GM23248 (cell line): ENCODE measurements at regions not wholly inside any gene's neighbourhood (a gene's known extent, or its start where the extent isn't known, plus 50 kb on each side); places are given as distances from the start of the nearest gene placed in this dataset.

Experiments used
- DNase-seq: peaks from one replicate; pipeline ENCODE4 v3.0.0-alpha.2; 2015
- H2AFZ ChIP-seq: fragments of 200-600 bp; sonication (generic); 2 replicates; pipeline ENCODE4 v1.6.1; 2016; ENCODE audit warnings: antibody characterized with exemption
- H3F3A ChIP-seq: fragments of 200-600 bp; sonication (generic); 2 replicates; pipeline ENCODE4 v1.6.1; 2016; ENCODE audit warnings: mild to moderate bottlenecking, antibody characterized with exemption, mixed run types; ENCODE audit not compliant: insufficient read depth
- H3K27ac ChIP-seq: fragments of 200-600 bp; sonication (generic); 2 replicates; pipeline ENCODE4 v1.5.1; 2016; ENCODE audit warnings: mild to moderate bottlenecking
- H3K27me3 ChIP-seq: fragments of 200-600 bp; sonication (generic); replicated peaks from 2 replicates; pipeline ENCODE4 v1.6.1; 2016; ENCODE audit warnings: mild to moderate bottlenecking; ENCODE audit not compliant: insufficient read depth
- H3K36me3 ChIP-seq: fragments of 200-600 bp; sonication (generic); 2 replicates; pipeline ENCODE4 v1.6.1; 2016; ENCODE audit warnings: low read depth, mild to moderate bottlenecking
- H3K4me1 ChIP-seq: fragments of 200-600 bp; sonication (generic); 2 replicates; pipeline ENCODE4 v1.6.1; 2016; ENCODE audit warnings: mild to moderate bottlenecking; ENCODE audit not compliant: insufficient read depth
- H3K4me2 ChIP-seq: fragments of 200-600 bp; sonication (generic); one replicate; pipeline ENCODE4 v1.6.1; 2016; ENCODE audit warnings: mild to moderate bottlenecking; ENCODE audit not compliant: unreplicated experiment
- H3K4me3 ChIP-seq: fragments of 200-600 bp; sonication (generic); 2 replicates; pipeline ENCODE4 v1.5.1; 2016; ENCODE audit warnings: mild to moderate bottlenecking
- H3K79me2 ChIP-seq: fragments of 200-600 bp; sonication (generic); 2 replicates; pipeline ENCODE4 v1.6.1; 2016; ENCODE audit warnings: mild to moderate bottlenecking; ENCODE audit not compliant: insufficient read depth
- H3K9ac ChIP-seq: fragments of 200-600 bp; sonication (generic); 2 replicates; pipeline ENCODE4 v1.6.1; 2016; ENCODE audit warnings: mild to moderate bottlenecking
- H3K9me2 ChIP-seq: fragments of 200-600 bp; sonication (generic); 2 replicates; pipeline ENCODE4 v1.6.1; 2016; ENCODE audit warnings: mixed run types, mild to moderate bottlenecking, moderate library complexity; ENCODE audit not compliant: insufficient read depth
- H3K9me3 ChIP-seq: fragments of 200-600 bp; sonication (generic); one replicate; pipeline ENCODE4 v1.6.1; 2017; ENCODE audit warnings: low read depth
- H4K20me1 ChIP-seq: fragments of 200-600 bp; sonication (generic); 2 replicates; pipeline ENCODE4 v1.6.0; 2016; ENCODE audit not compliant: insufficient read depth
- EZH2 ChIP-seq: fragments of 200-600 bp; sonication (generic); IDR thresholded peaks from 2 replicates; pipeline ENCODE4 v1.6.1; 2018; ENCODE audit warnings: antibody characterized with exemption, mild to moderate bottlenecking; ENCODE audit not compliant: insufficient read depth, poor library complexity, severe bottlenecking
- EZH2phosphoT487 ChIP-seq: fragments of 200-600 bp; sonication (generic); IDR thresholded peaks from 2 replicates; pipeline ENCODE4 v1.6.1; 2018; ENCODE audit warnings: antibody characterized with exemption, moderate library complexity, mild to moderate bottlenecking, low read depth; ENCODE audit not compliant: insufficient read depth
- WGBS, 2 experiments: methylation state at CpG; one replicate each; pipeline ENCODE4 v1.1.6; 2015 to 2017; ENCODE audit warnings: low lambda C conversion rate in 2 of 2, low coverage in 1 of 2; ENCODE audit errors: missing lambda C conversion rate in 2 of 2; 5-methylcytosine and 5-hydroxymethylcytosine counted together
- in situ Hi-C: fragments of 300-500 bp; cut with MboI; formaldehyde crosslinking; loops from 2 replicates; pipeline ENCODE4 v1.15.0; 2020

GRCh38 chr7:131251371-131251770 is 76.3 kb upstream of the MKLN1 start:
- TF ChIP-seq EZH2: no peak
- no peak for TF ChIP-seq EZH2phosphoT487
- no peak for DNase-seq
- Histone ChIP-seq H3K4me2 (no peak overlapping the region), H3K9me2 (no peaks in the 10 kb centered on the region), H4K20me1 (no peaks in the 10 kb centered on the region), H3F3A (peaks cover 8% of the 10 kb centered on the region; the same call in 1 of the 2 replicates), H3K4me3 (no peak overlapping the region), H3K9me3 (peaks cover 4% of the 10 kb centered on the region), H2AFZ (no peak overlapping the region), H3K79me2 (no peaks in the 10 kb centered on the region), H3K9ac (no peak overlapping the region), H3K27me3 (no peaks in the 10 kb centered on the region), H3K36me3 (no peaks in the 10 kb centered on the region), H3K4me1 (peaks cover 12% of the 10 kb centered on the region), H3K27ac (no peak overlapping the region)
- 95% methylated on average over 2 of the region's 2 CpGs for WGBS, 2 experiments
- in situ Hi-C loops: no loop called here

GRCh38 chr7:131252976-131253375 is 74.7 kb upstream of the MKLN1 start:
- Histone ChIP-seq H3K9me2 (no peaks in the 10 kb centered on the region), H3K4me3 (no peak overlapping the region), H3K4me2 (no peak overlapping the region), H3K4me1 (peaks cover 12% of the 10 kb centered on the region), H3K36me3 (no peaks in the 10 kb centered on the region), H2AFZ (no peak overlapping the region), H4K20me1 (no peaks in the 10 kb centered on the region), H3K27me3 (no peaks in the 10 kb centered on the region), H3K9ac (no peak overlapping the region), H3K79me2 (no peaks in the 10 kb centered on the region), H3K27ac (no peak overlapping the region), H3K9me3 (peaks cover 4% of the 10 kb centered on the region), H3F3A (peaks cover 8% of the 10 kb centered on the region; the same call in 1 of the 2 replicates)
- WGBS, 2 experiments: 97 to 100% methylated on average over 1 of the region's 1 CpG
- TF ChIP-seq EZH2phosphoT487: no peak
- TF ChIP-seq EZH2: no peak
- DNase-seq: no peak
- in situ Hi-C loops: no loop called here

GRCh38 chr7:131254211-131254610 is 73.5 kb upstream of the MKLN1 start:
- no peak overlapping the region for H2AFZ ChIP-seq
- H3K9ac ChIP-seq: no peak overlapping the region
- H3K4me3 ChIP-seq: no peak overlapping the region
- H3K27me3 ChIP-seq: no peaks in the 10 kb centered on the region
- WGBS, 2 experiments: 55 to 63% methylated on average over 2 of the region's 2 CpGs
- no peaks in the 10 kb centered on the region for H4K20me1 ChIP-seq
- no peaks in the 10 kb centered on the region for H3K79me2 ChIP-seq
- TF ChIP-seq EZH2phosphoT487 (no peak), EZH2 (no peak)
- peaks cover 4% of the 10 kb centered on the region for H3K9me3 ChIP-seq
- no peak for DNase-seq
- in situ Hi-C loops: no loop called here
- peaks cover 3% of the 10 kb centered on the region; the same call in 1 of the 2 replicates for H3F3A ChIP-seq
- H3K4me2 ChIP-seq: no peak overlapping the region
- H3K4me1 ChIP-seq: peaks cover 9% of the 10 kb centered on the region; the same call in 1 of the 2 replicates
- H3K9me2 ChIP-seq: no peaks in the 10 kb centered on the region
- no peak overlapping the region for H3K27ac ChIP-seq
- H3K36me3 ChIP-seq: no peaks in the 10 kb centered on the region

GRCh38 chr7:131255242-131255641 is 72.4 kb upstream of the MKLN1 start:
- Histone ChIP-seq H3K9me3 (peaks cover 4% of the 10 kb centered on the region), H3K27ac (no peak overlapping the region), H3K27me3 (no peaks in the 10 kb centered on the region), H4K20me1 (no peaks in the 10 kb centered on the region), H2AFZ (no peak overlapping the region), H3K4me2 (no peak overlapping the region), H3K4me3 (no peak overlapping the region), H3K36me3 (no peaks in the 10 kb centered on the region), H3K79me2 (no peaks in the 10 kb centered on the region), H3K4me1 (0 out of 2 replicates have a peak, but pooled peaks cover 5% of the 10 kb centered on the region), H3K9ac (no peak overlapping the region), H3F3A (no peaks in the 10 kb centered on the region), H3K9me2 (no peaks in the 10 kb centered on the region)
- WGBS, 2 experiments: 53 to 66% methylated on average over 1 of the region's 1 CpG
- peak; percentile 22 for DNase-seq
- in situ Hi-C loops: no loop called here
- TF ChIP-seq EZH2: no peak
- no peak for TF ChIP-seq EZH2phosphoT487

- H3K9me3 ChIP-seq: no peaks in the 10 kb centered on the region
- H3K9me2 ChIP-seq: no peaks in the 10 kb centered on the region
- no peaks in the 10 kb centered on the region for H4K20me1 ChIP-seq
- TF ChIP-seq EZH2 (no peak), EZH2phosphoT487 (no peak)
- H3K4me3 ChIP-seq: no peak overlapping the region
- WGBS, 2 experiments: 93 to 100% methylated on average over 1 of the region's 1 CpG
- H3K9ac ChIP-seq: no peak overlapping the region
- 0 out of 2 replicates have a peak, but pooled peaks cover 5% of the 10 kb centered on the region for H3K4me1 ChIP-seq
- no peak overlapping the region for H3K4me2 ChIP-seq
- in situ Hi-C loops: no loop called here
- no peak overlapping the region for H3K27ac ChIP-seq
- H3F3A ChIP-seq: no peaks in the 10 kb centered on the region
- H3K36me3 ChIP-seq: no peaks in the 10 kb centered on the region
- no peaks in the 10 kb centered on the region for H3K27me3 ChIP-seq
- H3K79me2 ChIP-seq: no peaks in the 10 kb centered on the region
- DNase-seq: no peak
- H2AFZ ChIP-seq: no peak overlapping the region
These were observed 66.1 kb upstream of the MKLN1 start for GRCh38 chr7:131261476-131261994.
